ENCODE measurements at regions not wholly inside any gene's neighbourhood (a gene's known extent, or its start where the extent isn't known, plus 50 kb on each side); places are given as distances from the start of the nearest gene placed in this dataset.

DNA sequence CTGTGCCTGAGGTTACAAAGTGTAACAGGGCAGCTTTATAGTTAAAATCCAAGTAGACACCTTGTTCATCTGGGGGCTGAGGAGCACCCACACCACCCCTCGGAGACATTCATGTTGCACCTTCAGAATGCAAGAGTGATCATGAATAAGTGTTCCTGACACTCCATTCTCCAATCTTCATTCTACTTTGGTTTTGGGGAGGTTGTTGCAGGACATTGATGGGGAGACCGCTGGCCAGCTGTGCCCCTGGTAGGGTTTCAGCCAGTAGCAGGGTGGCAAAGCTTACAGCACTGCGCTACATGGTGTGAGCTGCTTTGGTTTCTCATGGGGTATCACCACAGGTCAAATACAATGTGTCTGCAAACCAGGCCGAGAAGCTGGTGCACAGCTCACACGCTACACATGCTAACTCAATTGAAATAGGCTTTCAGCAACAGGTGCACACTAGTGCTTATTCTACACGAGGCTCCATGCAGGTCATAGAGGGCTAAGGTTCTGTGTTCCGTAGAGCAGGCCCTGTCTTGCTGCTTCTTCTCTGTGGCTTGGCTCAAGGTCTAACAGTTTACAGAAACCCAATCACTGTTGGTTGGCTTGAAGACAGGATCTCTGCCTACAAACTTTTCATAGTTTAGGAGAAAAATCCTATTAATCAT lies 317.4 kb upstream of the ZNF32 start:
- no peak for DNase-seq

DNA sequence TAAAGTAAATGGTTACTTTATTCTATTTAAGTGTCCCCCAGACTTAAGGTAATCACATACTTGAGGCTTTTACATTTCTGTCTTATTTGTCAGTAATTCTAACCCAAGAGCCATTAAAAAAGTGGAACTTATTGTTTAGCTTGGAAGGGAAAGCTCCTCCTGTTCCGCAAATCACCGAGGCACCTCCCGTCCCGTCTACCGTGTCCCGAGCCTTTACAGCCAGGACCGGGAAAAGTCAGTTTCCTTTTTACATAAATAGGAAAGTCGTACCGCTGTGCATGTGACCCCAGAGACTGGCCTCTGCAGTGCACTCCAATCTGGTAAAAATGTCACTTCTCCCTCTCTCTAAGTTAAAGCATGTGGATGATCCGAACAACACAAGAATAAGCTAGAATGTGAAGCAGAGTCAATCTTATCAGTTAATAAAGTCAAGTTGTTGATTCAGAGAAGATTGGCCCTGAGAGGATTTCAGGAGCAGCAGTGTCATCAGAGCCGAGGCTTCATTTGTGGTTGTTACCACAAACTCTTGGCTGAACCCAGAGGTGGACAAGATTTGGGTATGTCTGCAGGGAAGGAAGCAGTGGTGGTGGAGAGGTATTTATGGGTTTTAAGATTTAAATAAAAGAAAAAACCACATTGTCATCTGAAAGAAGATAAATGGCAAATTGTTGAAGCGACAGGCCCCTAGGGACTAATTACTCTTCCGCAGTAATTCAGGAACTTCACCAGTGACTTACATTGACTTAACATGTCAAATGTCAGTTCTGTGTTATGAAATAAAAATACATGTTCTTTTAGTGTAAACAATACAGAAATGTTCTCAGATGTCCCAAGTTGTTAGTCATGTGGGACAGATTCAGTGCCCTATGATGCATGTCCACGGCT lies 316.6 kb upstream of the ZNF32 start:
- no peak for DNase-seq

DNA sequence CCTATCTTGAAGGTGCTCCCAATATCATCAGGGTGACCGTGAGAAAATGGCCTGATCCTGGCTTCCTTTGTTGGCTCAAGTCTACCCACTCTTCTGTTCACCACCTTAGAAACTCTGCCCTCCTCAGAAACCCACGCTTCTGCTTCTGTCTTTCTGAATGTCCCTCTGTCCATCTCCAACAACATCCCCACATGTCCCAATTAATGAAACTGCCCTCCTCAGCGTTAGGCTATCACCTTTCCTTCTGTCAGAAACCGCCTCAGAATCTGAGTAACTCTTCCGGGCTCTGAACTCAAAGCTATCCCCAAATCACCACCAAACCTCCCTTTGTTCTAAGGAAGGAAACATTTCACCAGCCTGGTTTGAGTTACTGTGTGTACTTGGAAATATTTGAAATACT lies 315.8 kb upstream of the ZNF32 start:
- DNase-seq: no peak

DNA sequence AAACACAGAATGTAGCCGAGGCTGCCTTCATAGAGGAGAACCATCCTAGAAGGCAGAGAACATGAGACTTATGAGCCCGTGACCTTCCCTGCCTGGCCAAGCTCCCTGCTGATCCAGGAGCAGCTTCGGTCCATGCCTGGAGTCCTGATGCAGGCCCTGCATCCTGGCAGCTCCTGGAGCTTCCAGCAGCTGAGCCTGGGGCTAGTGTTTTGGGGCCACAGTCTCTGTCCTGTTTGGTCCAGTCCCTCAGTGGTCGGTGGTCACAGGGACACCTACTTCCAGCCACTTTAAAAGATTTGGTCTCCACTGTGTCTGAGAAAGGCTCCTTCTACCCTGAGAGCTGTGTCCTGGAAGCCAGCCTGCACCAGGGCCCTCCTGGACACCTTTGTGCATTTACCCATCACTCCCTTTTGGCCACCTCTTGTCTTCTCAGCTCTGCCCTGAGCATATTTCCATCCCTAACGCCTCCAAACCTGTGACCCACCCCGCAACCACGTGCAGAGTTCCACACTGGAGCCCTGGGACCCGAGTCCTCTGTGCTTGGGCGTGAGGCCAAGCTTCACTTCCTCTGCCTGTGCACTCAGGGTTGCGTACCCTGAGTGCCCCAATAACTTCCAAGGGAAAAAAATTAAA lies 315.2 kb upstream of the ZNF32 start:
- DNase-seq: no peak

DNA sequence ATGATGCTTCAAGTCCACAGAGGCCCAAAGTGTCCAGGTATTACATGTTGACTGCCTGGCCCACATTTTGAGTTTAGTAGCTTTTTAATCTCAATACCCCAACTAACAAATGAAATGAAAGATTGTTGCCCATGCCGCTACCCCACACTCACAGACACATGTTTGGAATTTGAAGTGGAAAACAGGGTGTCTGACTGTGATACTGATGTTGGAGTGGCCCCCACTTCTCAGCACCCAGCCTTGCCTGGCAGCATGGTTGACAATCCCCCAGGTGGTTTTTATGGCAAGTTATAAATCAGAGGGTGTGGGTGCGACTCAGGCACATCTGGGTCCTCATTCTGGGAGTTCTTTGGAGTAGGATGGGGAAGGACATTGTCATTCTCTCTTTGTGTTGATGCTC lies 314.7 kb upstream of the ZNF32 start:
- DNase-seq: no peak

DNA sequence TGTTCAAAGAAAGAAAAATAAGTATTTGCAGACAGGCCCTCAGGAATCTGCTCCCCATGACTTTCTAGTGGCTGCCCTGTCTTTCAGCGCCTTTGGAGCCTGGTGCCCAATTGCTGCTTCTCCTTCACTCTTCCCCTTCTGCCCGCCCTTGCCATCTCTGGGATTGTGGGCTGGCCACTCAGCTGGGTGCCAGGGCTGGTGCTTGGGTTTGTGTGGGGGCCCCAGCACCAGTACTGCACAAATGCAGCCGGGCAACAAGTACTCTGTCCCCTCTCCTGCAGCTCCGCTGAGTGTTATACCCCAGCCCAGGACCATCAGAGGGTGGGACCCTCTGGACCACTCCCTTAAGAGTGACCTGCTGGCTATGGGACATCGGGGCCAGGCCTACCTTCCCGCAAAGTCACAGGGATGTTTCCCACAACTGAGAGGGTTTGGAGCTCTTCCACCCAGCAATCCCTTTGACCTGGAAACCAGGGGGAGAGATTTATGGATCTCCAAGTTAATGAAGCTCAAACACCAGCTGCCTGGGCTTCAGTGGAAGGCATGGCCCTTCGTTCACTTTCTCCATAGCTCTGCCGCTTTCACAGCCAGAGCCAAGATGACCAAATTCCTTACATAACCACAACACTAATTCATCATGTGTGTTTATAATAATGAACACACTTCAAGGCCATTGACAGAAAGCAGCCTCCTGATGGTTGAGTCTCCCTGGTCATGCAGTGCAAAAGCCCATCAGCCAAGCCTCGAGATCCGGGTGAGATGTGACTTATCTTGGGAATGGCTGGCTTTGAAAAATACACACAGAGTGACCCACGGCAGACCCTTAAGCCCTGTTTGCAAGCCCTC lies 313.9 kb upstream of the ZNF32 start:
- DNase-seq: no peak

DNA sequence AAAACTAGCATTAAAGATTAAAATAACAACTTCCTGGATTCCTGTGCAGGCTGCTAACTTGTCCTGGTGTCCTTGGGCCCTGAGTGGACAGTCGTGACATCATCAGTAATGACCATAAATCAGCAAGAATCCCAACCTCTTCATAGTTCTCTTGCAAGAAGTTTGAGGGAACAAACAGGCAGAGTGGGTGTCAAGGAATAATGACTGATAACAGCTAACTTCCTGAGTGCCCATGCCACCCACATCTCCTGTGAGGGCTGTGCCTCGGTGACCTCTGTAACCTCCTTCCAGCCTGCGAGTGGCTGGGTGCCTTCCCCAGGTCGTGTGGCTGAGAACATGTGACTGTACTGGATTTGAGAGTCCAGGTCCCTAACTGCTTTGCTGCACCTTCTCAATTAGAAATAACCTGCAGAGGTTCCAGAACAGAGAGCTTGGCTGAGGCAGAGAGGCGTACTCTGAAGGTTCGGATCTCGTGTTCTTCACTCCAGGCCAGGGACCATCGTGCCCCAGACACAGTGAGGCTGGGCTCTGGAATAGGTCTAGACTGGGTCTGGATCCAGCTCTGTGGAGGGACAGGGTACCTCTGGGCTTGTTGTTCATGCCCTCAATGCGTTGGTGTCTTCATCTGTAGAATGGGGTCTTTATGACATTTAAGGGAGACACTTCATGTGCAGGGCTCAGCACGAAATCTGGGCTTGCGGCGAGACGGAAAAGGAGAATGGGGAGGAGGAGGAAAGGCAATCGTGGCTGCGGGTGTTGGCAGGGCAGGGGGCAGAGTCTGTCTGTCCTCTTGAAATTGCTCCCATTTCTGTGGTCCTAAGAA lies 313.1 kb upstream of the ZNF32 start:
- DNase-seq: no peak

DNA sequence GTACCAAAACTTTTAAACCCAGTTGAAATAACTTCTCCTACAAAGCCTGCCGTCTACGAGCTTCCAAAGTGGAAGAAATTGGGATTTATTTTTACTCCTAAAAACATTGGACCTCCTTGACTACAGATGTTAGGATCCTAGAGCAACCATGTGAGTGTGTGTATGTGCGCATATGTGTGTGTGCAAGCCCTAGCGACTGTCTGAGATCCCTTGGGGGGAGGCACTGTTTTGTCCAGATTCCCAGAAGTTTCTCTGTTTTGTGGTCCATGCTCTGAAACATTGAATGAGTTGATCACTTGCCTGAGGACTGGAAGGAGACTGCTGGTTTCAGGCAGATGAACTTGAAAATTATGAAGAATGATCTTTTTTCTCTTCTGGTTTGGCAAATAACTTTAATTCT lies 312.3 kb upstream of the ZNF32 start:
- no peak for DNase-seq

DNA sequence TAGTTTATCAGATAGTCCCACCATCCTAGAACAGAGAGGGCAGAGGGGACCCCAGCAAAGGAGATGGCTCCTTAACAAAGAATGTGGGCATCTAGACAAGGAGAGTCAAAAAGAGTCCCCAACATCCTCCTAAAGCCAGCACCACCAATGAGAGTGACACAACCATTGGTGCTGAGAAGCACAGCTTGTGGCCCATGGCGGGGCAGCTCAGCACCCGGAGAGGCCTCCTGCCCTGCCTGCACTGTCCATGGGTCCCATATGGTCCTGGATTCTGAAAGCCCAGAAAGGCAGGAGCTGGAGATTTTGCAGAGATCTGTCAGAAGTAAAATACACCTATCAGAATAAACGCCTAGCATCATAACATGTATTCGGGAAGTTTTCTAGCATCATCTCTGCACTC lies 311.8 kb upstream of the ZNF32 start:
- no peak for DNase-seq

DNA sequence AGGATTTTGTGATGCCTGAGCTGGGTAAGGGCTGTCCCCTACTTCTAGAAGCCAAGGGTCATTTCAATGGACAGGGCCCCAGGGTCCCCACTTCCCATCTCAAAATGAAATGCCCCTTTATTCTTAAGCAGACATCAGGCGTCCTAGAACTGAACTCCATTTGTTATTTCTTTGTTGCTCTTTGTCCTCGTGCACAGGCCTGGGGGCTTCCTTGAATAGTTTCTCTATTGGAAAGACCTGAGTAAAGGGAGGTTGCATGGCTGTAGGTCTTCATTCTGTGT lies 311.4 kb upstream of the ZNF32 start:
- no peak for DNase-seq

DNA sequence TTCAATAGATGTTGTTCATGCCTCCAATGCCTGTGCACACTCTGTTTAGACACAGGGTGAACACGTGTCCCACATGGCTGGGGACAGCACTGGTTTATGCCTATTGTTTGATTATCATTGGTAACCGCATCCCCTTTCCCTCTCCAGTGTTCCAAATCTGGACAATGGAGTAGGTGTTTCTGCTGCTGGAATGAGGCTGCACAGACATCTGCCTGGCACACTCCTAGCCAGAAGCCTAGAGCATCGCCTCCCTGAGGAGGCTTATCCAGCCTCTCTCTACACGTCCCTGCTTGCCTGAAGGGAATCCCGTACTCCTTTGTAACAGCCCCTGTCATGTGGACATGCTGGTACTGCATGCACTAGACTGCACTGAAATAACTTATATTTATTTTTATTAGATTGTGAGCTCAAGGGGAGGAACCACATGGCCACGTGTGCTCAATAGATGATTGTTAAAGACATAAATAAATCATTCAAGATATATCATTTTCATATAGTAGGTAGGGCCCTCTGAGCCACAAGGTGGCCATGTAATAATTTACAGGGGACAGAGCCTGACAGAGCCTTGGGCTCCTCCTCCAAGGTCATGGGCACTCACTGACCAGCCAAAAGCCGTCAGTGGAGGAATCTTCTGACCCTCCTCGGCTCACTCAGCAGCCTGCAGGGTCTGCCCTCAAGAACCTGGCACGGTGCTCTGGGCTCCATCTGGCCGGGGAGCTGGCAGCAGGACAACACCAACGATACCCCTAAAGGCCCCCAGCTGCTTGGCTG lies 310.9 kb upstream of the ZNF32 start:
- no peak for DNase-seq

DNA sequence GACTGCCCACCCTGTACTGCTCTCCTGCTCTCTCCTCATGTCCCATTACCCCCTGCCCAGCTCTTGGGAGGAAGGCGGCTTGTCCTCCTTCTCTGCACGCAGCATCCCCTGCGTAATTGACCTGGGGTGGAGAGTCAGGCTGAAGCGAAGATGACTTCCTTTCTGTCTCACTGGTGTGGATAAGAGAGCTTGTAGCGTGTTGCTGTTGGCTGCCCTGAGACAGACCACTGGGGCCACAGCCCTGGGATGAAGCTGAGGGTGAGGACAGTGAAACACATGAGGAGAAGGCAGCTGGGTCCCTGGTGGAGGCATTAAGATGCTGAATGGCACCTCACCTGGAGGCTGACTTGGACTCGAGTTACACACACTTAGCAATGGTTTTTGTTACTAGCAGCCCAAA lies 310.3 kb upstream of the ZNF32 start:
- DNase-seq: no peak

DNA sequence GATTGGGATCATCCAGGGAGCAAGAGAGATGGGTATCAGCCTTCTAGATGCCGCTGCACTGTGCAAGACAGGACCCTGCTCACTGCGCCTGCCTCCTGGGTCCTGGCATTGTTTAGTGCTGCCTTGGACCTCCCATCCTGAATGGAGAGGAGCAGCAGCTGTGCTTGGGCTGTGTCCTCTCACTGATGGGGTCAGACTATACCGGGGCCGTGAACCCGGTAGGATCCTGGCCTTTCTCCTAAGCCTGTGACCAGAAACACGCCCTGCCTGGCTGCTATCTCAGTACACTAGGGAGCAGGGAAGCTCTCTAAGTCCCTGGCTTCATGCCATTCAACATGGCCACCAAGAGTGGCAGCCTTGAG lies 309.4 kb upstream of the ZNF32 start:
- no peak for DNase-seq

DNA sequence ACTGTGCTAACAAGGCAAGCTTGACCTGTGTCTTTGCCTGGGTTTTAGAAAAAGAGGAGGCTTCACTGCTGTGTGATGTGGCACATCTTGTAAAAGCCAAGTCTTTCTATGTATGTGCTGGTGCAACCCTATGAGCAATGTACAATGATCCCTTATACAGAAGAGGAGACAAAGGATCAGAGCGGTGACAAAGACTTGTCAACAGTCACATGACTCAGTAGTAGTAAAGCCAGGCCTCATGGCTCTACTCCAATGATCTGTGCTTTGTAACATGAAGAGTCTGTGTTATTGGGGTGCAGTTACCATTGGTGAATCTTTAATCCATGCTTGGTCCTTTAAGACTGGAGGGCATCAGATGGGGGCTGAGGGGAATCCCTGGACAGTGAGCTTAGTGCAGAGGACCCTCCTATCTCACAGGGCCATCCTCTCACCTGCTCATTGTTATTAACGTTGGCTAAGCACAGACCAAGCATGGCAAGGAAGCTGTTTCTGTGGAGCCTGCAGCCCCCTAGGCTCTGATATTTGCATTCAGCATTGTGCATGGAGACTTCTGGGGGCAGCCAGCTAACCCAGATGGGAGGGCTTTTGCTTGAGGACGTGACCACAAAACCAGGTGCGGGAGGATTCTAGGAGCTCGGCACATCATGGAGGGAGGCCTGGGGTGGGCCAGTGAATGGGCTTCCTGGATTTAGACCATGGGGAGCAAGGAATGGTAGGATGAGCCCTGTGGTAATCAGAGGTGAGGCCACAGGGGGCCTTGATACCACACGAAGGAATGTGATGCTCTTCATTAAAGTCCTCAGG lies 308.8 kb upstream of the ZNF32 start:
- no peak for DNase-seq

DNA sequence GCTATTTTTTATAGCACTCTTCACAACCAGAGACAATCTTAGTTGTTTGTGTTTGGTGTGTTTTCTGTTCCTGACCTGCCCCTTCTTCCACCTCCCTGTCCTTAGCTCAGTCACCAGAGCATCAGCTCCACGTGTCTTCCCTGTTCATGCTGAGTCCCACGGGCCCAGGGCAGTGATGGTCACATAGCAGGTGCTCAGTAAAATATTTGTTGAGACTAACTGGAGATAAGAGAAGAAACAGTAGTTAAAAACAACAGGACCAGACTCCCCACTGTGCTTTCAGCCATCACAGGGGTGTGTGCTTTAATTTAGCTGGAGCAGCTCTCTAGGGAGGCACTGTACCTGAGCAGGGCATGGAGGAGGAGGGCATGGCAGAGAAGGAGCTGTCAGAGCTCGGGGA lies 307.3 kb upstream of the ZNF32 start:
- no peak for DNase-seq

DNA sequence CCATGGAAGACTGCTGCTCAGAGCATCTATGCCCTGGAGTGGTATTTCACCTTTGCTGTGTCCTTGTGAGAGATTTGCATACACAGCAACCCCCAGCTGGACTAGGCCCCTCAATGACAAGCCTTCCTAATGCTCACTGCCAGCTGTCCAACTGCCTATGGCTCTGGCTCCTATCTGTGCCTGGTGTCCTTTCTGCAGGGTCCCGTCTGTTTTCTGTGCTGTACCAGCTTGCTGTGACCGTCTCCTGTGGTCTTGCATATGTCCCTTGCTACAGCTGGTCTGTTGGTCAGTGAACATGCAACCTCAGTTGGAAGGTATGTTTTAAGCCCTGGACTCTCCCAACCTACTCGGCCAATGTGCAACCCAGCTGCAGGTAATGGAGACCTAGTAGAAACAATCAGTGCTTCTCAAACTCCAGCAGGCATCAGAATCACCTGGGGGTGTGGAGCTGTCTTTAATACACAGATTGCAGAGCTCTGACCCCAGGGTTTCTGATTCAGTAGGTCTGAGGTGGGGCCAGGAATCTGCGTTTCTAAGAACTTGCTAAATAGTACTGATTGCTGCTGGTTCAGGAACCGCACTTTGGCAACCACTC lies 306.4 kb upstream of the ZNF32 start:
- DNase-seq: no peak

DNA sequence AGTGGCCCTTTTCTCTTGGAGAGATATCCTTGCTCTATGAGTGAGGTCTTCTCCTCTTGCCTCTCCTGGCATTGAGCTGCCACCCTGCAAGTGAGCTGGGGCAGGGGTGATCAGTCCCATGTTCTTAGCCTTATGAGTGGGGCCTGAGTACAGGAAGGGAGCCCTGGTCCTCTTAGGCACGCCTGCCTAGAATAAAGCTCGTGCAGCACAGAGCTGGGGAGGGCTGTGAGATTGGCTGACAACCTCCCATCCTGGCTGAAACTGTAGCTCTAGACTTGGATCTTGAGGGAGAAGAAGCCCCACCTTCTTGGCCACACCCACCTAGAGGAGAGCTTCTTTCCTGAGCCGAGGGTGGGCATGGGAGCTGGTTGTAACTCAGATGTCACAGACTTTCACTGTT lies 305.0 kb upstream of the ZNF32 start:
- no peak for DNase-seq

DNA sequence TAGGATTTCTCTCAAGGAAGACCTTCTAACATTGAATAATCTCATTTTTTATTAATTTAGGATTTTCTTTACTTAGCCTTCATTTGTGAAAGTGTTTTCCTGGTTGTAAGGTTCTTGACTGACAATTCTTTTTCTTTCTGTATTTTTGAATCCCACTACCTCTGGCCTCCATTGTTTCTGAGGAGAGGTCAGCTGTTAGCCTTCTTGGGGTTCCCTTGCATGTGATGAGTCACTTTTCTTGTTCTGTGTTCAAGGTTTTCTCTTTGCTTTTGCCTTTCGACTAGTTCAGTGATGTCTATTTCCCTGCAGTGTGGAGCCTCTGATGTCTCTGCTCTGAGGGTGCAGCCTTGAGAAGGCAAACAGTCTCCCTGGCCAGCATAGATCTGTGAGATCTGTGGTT lies 304.1 kb upstream of the ZNF32 start:
- no peak for DNase-seq

DNA sequence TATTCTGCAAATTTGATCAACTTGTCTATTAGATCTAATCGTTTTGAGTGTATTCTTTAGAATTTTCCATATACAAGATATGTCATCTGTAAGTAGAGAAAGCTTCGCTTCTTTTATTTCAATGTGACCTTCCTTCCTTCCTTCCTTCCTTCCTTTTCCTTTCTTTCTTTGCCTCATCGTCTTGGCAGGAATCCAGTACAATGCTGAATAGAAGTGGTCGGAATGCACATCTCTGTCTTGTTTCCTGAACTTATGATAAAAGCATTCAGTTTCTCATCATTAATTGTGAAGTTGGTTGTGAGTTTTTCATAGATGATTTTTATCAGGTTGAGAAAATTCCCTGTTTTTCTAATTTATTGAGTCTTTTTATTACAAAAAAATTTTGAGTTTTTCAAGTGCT lies 300.7 kb upstream of the ZNF32 start:
- DNase-seq: no peak

DNA sequence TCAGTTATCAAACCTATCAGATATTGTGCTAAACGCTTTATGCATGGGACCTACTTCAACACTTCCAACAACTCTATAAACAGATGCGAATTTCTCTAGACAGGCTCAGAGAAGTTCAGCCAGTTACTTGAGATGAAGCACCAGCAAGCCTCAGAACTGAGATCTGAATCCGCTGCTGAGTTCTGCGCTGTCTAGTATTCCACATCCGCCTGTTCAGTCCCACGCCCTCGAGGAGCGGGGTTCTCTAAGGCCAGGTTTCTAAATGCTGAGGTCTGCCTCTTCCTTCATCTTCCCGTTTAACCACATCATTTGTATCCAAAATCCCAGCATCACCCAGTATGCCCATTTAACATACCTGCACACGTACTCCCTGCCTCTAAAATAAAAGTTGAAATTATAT lies 297.8 kb upstream of the ZNF32 start:
- no peak for DNase-seq

DNA sequence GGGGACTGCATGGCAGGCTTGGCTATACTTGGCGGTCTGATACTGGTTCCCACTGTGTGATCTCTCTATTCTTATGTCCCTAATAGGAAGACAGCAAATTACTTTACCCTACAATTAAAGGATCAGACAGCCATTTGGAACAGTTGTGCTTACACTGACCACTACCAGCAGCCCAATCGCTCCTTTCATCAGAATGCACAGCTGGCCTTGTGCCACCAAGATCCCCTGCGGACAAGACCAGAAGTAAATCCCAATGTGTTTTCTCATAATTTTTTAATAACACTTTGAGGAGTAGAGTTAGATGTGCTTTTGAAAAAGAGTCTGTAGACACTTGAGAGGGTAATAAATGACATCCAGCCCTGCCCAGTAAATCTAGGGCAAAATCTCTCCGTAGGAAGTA lies 297.2 kb upstream of the ZNF32 start:
- DNase-seq: no peak

Measured in NCI-H1694 (cell line).